Prostate gland (tissue), 2 donors: ENCODE measurements at regions not wholly inside any gene's neighbourhood (a gene's known extent, or its start where the extent isn't known, plus 50 kb on each side); places are given as distances from the start of the nearest gene placed in this dataset.

Source experiments
- DNase-seq: peaks from one replicate; pipeline ENCODE4 v3.0.0-alpha.2; 2019; ENCODE audit warnings: low spot score
- H3K27ac ChIP-seq, 2 donors: fragments of 200-600 bp; sonication (generic); 2 replicates each; pipeline ENCODE4 v1.5.1; 2017 to 2019
- H3K27me3 ChIP-seq: fragments of 200-600 bp; sonication (generic); replicated peaks from 2 replicates; pipeline ENCODE4 v1.5.1; 2019; ENCODE audit not compliant: insufficient read depth
- H3K36me3 ChIP-seq, 2 donors: fragments of 200-600 bp; sonication (generic); 1 replicate in 1 of 2; 2 replicates in 1 of 2; pipeline versions ENCODE4 v1.5.1 to v1.8.1; 2017 to 2019
- H3K4me1 ChIP-seq: fragments of 200-600 bp; sonication (generic); replicated peaks from 2 replicates; pipeline ENCODE4 v1.5.1; 2019
- H3K4me3 ChIP-seq, 2 donors: fragments of 200-600 bp; sonication (generic); 2 replicates each; pipeline ENCODE4 v1.5.1; 2017 to 2019
- H3K9me3 ChIP-seq: fragments of 200-600 bp; sonication (generic); 2 replicates; pipeline ENCODE4 v1.5.1; 2017
- CTCF ChIP-seq, 4 experiments: fragments of 200-600 bp in 2 of 4; fragments of 450-650 bp in 2 of 4; sonication (generic) in 2 of 4; IDR thresholded peaks; 1 replicate in 3 of 4; 2 replicates in 1 of 4; pipeline ENCODE4 v1.5.1; 2016 to 2019; ENCODE audit warnings: antibody characterized with exemption in 4 of 4, mild to moderate bottlenecking in 2 of 4, moderate library complexity in 2 of 4
- POLR2A ChIP-seq: fragments of 450-650 bp; IDR thresholded peaks from one replicate; pipeline ENCODE4 v1.6.1; 2016; ENCODE audit warnings: antibody characterized with exemption, mild to moderate bottlenecking
- POLR2AphosphoS5 ChIP-seq: sonication (generic); formaldehyde crosslinking; IDR thresholded peaks from one replicate; pipeline ENCODE4 v1.6.1; 2017; ENCODE audit warnings: antibody characterized with exemption
- WGBS: methylation state at CpG from one replicate; pipeline ENCODE4 v1.1.5; 2018; 5-methylcytosine and 5-hydroxymethylcytosine counted together
- intact Hi-C: fragments of 100-400 bp; cut with DNase I; formaldehyde crosslinking; loops from one replicate; pipeline ENCODE4 v1.14.2; 2022

GRCh38 chr10:107451047-107451446, 286.5 kb upstream of the SORCS1 start:
- intact Hi-C loops = no loop called here
- no peak for DNase-seq
- no peaks in the 10 kb centered on the region for H3K27me3 ChIP-seq
- no peak overlapping the region for H3K27ac ChIP-seq
- no peak overlapping the region for H3K4me3 ChIP-seq
- no peaks in the 10 kb centered on the region for H3K4me1 ChIP-seq
- H3K36me3 ChIP-seq = no peaks in the 10 kb centered on the region
- 65% methylated on average over 4 of the region's 4 CpGs for WGBS
- TF ChIP-seq POLR2AphosphoS5 (no peak), POLR2A (no peak), CTCF (IDR thresholded peaks at IDR 0.05) (no peak)
- H3K9me3 ChIP-seq = no peaks in the 10 kb centered on the region

DNA sequence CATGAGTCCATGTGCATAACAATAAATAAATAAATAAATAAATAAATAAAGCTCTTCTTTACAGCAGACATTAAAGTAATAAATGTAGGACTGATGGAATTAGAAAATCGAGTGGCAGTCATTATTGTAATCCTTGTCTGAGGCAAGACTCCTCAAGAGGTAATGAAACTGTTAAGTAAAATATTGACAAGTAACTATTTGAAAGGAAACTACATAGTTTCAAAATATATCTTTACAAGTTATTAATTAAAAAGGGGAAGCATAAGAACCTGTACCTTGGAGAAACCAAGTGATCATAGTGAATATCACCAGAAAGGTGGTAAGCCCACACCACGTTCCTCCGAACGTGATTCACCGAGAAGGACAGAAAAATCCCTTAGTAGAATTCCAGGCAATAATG, 285.6 kb upstream of the SORCS1 start:
- 95% methylated on average over 5 of the region's 5 CpGs for WGBS
- H3K36me3 ChIP-seq = no peaks in the 10 kb centered on the region
- H3K27me3 ChIP-seq = no peaks in the 10 kb centered on the region
- H3K27ac ChIP-seq = no peak overlapping the region
- no peaks in the 10 kb centered on the region for H3K9me3 ChIP-seq
- TF ChIP-seq POLR2A (no peak), CTCF (IDR thresholded peaks at IDR 0.05) (no peak), POLR2AphosphoS5 (no peak)
- H3K4me3 ChIP-seq = no peak overlapping the region
- no peaks in the 10 kb centered on the region for H3K4me1 ChIP-seq
- no peak for DNase-seq
- intact Hi-C loops = no loop called here

- TF ChIP-seq POLR2AphosphoS5 = no peak
- no peaks in the 10 kb centered on the region for H3K36me3 ChIP-seq
- H3K27ac ChIP-seq = no peak overlapping the region
- DNase-seq = no peak
- intact Hi-C loops = no loop called here
- 89% methylated on average over 3 of the region's 3 CpGs for WGBS
- H3K4me1 ChIP-seq = no peaks in the 10 kb centered on the region
- no peaks in the 10 kb centered on the region for H3K9me3 ChIP-seq
- H3K4me3 ChIP-seq = no peak overlapping the region
- H3K27me3 ChIP-seq = no peaks in the 10 kb centered on the region
Observed at GRCh38 chr10:107444443-107444842, 279.9 kb upstream of the SORCS1 start.

GRCh38 chr10:107443813-107444212, 279.3 kb upstream of the SORCS1 start:
- Histone ChIP-seq H3K36me3 (no peaks in the 10 kb centered on the region), H3K4me3 (no peak overlapping the region), H3K4me1 (no peaks in the 10 kb centered on the region), H3K27ac (no peak overlapping the region), H3K9me3 (no peaks in the 10 kb centered on the region), H3K27me3 (no peaks in the 10 kb centered on the region)
- 71% methylated on average over 2 of the region's 2 CpGs for WGBS
- TF ChIP-seq POLR2A (no peak), POLR2AphosphoS5 (no peak), CTCF (IDR thresholded peaks at IDR 0.05) (no peak)
- no peak for DNase-seq
- intact Hi-C loops = no loop called here

DNA sequence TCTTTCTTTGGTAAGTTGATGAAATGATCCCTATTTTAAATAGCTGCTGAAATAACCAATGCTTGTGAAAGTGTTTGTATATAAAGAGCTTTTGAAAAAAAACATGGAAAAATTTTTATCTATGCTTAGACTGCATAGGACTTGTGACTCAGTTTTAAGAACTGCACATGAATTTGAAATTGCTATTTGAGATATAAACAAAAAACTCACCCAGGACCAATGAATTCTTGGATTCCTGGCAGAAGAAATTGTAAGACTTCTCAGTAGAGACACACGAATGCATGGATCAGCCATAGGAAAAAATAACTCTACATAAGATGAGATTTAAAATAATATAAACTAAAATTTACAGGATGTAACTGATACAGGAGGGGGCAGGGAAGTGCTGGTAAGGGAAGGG, 278.8 kb upstream of the SORCS1 start:
- no peak overlapping the region for H3K4me3 ChIP-seq
- no peak for DNase-seq
- H3K27ac ChIP-seq = no peak overlapping the region
- no peaks in the 10 kb centered on the region for H3K9me3 ChIP-seq
- 0% methylated on average over 1 of the region's 1 CpG for whole genome bisulfite sequencing
- TF ChIP-seq POLR2AphosphoS5 (no peak), POLR2A (no peak), CTCF (IDR thresholded peaks at IDR 0.05) (no peak)
- H3K4me1 ChIP-seq = no peaks in the 10 kb centered on the region
- no peaks in the 10 kb centered on the region for H3K27me3 ChIP-seq
- H3K36me3 ChIP-seq = no peaks in the 10 kb centered on the region
- intact Hi-C loops = no loop called here
